AG08395 (cell line): ENCODE measurements at regions not wholly inside any gene's neighbourhood (a gene's known extent, or its start where the extent isn't known, plus 50 kb on each side); places are given as distances from the start of the nearest gene placed in this dataset.

ENCODE experiments used
- DNase-seq: peaks from one replicate; pipeline ENCODE4 v3.0.0; 2012; ENCODE audit warnings: mixed read lengths, low spot score

DNA sequence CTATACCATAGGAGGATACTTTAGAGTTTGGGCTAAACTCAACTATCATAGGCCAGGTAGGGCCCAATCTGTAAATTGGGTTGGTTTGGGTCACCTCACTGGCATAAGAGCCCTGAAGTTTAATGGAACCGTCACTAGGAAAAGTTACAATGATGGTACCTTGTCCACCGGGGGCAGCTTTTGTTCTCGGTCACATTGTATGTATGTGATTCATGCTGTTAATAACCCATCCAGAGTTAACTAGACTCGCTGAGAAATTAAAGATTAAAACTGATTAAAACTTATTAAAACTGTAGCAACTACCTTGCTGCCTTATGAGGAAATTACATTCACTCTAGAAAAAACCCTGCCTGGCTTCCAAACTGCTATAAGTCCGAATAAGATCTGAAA lies 145.0 kb upstream of the TMCO5A start:
- DNase-seq, result no peak

DNA sequence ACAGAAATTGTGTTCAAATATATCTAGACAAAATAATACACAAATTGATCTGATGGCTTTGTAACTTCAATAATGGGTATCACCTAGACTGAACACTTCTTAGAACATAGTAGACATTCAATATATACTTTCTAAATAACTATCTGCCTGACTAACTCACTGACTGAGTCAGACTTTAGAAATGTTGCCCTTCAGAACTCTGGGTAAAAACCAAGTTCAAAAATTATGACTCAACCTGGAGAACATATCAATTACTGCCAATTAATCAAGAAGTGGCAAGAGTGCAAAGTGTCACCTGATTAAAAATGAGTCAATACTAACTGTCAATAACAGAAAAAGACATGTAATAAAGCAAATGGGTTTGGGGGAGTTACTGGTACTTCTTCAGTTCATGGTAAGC lies 144.6 kb upstream of the TMCO5A start:
- peak; percentile 65 for DNase-seq

DNA sequence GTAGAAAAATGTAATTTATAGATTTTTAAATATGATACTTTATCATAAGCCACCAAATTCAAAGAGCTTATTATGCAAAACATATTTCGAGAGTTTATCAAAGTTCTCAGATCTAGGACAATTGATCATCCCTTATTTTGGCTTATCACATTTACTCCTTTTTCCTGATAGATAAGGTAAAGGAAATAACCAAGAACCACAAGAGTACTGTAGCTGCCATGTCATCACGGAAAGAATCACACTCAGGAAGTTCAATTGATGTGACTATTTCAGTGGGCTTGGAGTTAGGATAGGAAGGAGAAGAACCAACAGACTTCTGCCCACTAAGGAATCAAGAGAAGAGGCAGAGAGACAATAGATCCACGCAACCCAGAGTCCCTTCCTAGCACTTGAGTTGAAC lies 142.7 kb upstream of the TMCO5A start:
- no peak for DNase-seq

DNA sequence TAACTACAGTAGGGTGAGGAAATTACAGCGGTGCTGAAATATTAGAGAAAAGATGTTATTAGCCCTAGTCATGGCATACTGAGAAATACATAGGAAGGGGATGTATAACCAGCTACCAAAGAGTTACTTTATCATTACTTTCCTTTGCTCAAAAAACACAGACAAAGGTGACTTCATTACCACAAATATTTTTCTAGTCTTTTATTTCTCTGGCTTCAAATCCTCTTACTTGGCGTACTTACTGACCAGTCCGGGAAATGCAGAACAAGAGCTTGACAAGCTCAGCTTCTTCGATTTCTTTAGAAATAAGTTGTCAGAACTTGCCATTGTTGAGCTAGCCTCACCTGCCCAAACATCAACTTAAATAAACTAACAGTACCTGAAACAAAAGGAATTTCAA lies 142.1 kb upstream of the TMCO5A start:
- no peak for DNase-seq

DNA sequence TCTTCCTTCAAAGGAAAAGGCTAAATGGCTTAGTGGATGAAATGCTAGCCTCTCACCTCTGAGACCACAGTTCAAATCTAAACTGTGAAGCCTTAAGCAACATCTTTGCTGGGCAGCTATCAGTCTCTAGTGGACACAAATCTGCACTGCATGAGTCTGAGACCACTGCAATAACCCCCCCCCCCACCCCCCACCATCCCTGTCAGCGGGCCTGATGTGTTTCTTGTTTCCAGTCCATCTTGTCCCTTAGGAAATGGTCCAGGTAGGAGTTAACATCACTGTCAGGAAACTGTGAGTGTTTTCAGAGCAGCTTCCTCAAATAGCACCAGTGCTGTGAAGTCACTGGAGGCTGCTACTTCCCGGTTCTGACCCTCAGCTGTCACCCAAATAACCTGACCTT lies 140.6 kb upstream of the TMCO5A start:
- DNase-seq, result no peak

DNA sequence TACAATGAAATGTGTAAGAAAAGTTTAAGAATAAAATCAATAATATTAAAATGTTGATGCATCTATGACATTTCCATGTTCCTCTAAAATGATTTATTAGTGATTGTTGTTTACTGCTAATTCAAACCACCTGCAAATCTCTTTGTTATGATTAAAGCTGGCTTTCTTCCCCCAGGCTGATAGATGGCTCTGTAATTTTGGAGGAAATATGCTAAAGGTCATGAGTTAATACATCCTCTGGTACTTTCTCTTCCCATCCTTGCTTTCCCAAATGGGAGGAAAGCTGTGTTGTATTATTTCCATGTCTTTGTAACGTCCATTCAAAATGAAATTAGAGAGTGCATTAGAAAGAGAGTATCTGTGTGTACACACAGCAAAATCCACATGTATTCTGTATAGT lies 139.5 kb upstream of the TMCO5A start:
- DNase-seq, result no peak

DNA sequence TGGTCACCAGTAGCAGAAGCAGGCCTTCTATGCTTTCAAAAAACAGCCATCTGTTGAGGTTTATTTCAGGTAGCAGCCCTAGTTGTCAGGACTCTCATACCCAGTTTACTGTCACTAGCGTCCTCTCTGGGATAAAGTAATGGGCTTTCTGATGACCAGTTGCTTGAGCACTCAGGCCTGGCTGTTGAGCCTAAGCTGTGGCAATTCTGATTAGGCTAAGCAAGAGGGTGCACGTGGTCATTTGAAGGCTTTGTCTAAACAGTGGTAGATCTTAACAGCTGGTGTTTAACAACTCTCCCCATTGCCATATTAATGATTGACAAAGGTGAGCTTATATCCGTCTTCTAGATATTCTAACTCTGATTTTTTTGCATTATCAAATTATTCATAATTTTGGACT lies 132.9 kb upstream of the TMCO5A start:
- no peak for DNase-seq

DNA sequence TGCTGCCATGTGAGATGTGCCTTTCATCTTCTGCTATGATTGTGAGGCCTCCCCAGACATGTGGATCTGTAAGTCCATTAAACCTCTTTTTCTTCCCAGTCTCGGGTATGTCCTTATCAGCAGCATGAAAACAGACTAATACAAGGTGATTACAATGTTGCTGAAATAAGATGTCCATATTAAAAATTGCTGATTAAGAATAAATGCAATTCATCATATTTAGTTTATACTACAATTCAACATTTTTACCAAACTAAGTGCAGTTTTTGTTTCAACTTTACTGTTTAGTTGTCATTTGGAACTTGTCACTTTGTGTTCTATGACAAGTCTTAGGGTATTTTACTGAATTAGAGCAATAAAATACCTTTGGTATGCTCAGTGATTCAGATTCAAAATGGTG lies 127.6 kb upstream of the TMCO5A start:
- DNase-seq, result no peak

DNA sequence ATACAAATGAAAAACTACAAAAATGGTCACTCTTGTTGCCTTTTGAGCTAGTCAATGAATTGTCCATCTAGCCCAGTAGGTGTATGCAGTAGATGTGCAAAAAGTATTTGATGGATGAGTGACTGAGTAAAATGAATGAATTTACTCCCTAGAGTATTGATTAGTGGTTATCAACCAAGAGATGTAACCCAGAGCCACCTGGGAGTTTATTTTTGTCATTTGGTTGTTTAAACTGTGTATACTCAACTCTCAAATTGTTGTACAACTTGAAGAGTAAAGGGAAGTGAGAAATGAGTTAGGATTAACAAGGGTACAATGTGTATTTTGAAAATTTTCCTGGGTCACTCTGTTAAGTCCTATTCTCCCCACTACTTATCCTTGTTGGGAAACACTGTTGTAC lies 124.1 kb upstream of the TMCO5A start:
- no peak for DNase-seq

DNA sequence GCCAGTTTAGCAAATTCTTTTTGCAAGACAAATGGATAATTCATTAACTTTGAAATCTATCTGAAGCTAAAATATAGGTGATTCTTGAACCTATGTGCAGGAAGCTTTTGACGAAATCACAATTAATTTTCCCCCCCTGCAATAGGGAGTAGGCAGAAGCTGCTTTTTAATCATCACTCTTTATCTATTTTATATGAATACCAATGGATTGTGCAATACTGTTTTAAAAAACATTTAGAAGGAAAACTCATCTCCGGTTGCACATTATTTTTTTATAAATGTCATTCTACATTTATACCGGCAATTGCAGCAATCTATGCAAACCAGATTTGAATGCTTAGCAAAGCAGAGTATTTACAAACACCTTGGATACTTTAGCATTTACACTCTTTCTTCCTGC lies 121.1 kb upstream of the TMCO5A start:
- DNase-seq, result no peak

DNA sequence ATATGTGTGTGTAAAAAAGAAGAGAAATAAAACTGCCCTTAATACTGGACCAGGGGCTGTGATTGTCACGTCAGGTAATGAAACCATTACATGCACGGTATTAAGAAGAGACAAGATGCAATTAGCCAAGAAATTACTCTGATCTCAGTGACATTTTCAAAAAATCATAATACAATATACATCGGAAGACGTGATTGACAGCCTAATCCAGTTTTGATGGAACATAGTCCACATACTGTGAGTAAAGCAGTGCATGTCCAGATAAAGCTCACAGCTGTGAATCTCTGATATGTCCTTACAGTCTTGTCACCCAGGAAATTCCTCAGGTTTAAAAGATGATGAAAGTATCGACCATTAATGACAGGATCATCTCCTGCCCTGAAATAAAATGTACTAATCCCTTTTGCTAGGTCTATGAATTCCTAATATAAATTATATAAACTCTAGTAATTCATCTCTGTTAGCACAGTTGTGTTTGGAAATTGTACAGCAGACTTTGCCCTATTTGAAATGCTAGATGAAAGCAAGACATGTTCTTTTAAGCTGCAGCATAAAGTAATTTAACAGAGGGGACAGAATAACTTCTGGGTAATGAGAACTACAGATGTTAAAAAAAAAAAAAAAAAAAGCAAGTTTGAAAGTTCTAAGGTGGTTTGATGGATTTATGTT lies 119.5 kb upstream of the TMCO5A start:
- DNase-seq, result no peak

DNA sequence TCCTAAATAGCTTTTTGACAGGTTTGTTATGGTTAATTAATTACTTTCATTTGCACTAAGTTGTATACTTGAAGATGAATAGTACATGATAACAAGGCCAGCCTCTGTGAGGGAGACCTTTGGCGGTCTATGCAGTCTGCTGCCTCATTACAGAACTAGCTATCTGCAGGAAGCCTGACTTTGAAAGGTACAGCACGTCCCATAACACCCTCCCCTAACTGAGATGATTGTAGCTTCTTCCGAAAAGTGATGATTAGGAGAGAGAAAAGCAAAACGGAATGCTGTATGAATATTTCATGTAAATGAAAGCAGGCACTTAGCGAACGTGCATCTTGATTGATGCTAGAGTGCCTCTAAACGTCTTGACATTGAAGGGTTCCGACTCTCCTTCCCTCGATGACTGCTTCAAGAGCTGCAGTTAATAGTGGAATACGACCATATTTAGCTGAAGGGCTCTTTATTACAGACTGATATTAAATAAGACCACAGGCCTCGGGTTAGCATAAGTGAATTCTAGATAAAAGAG lies 116.2 kb upstream of the TMCO5A start:
- DNase-seq, result no peak

DNA sequence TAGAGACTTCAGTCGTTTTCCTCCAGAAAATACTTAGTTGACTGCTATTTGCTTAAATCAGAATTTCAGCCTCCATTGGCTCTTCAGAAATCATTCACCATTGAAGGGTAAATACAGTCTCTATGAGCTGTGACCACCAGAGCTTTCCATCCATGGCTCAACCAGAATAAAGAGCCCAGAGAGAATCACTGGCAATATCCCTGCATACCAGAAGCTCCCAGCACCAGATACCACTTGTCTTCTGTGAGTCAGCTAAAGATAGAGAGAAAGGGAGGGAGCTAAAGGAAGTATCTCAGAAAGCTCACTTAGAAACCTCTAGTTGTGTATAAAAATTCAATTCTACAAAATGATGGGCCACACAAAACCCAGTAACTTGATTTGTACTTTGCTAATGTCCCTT lies 115.2 kb upstream of the TMCO5A start:
- DNase-seq, result peak; percentile 43

DNA sequence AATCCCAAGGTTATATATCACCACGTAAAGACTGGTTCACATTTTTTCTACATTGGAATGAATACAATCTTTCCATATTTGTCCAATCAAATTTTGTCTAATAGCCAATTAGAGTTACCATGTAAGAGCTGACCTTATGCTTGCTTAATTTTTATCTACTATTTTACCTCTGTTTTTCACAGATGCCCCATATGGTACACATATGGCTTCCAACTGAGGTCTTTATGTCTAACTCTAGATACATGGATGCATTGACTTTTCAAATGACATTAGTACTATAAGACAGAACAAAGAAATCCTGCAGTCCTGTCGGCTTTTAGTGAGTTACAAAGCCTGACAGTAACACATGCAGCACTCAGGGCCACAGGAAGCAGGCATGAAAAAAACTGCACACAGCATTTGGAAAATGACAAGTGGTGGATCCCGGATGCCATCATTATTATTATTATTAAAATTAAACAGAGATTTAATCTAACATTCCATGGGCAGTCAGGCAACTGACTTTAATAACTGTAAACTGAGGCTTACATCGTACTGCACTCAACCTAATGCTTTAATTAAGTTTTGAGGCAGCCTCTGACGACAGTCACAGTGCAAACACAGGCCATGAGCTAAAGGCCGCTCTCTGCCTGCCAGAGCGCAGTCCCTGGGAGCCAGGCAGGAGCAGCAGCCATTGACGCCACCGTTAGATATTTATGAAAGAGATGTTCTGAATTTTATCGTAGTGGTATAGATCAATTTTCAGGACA lies 113.9 kb upstream of the TMCO5A start:
- DNase-seq, result no peak

DNA sequence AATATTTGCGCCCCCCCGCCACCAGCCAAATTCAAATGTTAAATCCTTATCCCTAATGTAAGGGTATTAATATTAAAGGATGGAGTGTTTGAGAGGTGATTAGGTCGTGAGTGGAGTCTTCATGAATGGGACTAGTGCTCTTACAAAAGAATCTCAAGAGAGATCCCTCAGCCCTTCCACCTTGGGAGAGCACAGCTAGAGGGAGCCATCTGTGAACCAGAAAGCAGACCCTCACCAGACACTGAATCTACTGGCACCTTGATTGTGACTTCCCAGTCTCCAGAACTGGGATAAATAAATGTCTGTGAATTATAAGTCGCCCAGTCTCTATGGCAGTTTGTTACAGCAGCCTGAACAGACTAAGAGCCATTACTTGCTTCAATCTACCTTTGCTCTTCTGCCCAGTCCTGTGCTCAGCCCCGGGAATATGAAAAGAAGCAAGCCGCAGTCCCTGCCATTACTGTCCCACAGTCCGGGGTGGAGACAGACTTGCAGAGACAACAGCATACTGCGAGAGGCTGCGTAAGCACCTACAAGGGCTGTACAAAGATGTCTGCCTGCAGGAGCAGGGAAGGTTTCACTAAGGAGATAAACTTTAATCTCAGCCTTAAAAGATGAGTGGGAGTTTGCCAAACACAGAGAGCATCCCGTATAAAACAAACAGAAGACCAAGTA lies 110.7 kb upstream of the TMCO5A start:
- no peak for DNase-seq

DNA sequence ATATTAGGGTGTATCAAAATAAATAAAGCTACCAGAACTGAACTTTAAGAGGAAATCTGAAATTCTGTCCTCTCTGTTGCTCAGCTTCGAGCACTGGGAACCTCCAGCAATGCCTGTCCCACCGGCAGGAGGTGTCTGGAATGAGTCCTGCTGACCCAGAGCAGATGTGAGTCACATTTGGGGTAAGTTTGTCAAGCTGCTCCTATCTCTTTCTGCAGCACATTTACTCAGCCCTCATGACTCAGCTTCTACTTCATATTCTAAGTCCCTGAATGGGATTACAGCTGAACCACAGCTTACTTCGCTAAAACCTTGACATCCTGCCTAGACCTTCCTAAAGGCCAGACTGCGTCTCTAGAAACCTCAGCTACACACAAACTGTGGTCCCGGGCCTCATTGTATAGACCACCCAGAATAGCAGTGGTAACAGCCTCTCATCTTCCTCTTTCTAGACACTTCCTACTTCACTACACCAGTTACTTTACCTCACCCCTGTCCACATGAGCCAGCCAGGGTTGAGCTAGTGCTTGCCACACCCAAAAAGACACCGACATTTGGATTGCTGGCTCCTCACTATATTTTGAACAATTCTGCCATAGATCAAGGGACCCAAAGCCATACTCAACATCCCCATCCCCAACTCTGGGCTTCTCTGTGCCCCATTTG lies 109.6 kb upstream of the TMCO5A start:
- DNase-seq, result peak; percentile 94

DNA sequence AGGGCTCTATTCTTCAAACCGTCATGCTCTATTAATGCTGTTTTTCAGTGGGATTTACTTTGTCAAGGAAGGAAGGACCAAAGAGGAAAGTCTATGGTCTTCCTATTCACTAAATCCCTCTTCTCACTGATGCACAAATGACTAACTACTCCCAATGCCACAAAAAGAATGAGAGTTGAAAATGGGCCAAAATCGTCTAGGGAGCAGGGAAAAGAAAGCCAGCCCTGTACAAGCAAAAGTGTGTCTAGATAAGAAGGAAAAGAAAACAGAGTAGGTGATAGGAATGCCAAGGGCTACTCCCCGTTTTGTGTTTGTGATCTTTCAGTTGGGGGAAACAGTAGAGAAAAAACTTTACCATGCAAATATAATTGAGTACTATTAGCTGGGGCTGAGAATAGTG lies 97.2 kb upstream of the TMCO5A start:
- peak; percentile 7 for DNase-seq

DNA sequence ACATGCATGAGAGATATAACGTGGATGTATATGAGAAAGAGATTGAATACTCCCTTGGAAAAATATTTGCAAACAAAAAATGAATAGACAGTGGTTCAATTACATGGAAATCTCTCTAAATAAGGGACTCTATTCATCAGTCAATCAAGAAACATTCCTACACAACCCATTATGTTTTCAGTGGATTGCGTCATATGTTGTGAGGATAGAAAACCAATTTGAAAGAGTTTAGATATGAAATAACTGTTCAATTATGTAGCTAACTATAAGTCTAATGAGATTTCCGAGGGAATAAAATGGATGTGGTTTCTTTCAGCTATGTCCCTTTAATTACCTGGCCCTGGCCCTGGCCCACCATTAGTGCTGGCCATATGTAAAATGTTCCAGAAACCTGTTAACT lies 86.7 kb upstream of the TMCO5A start:
- DNase-seq, result no peak

DNA sequence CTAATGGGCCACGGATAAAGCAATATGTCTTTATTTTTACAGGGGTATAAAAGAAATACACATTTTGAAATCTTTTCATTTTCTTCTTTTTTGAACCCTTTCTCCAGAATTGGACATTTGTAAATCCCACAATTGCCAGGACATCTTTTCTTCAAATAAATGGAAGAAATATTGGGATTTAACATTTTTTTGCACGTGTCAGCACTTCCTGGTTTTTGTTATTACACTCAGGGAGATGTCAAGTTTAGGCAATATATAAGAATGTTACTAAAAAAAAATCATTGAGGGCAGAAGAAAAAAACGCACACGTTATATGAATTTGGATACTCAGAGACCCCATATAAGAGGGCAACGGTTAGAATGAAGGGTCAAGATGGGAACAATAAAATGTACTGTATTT lies 78.3 kb upstream of the TMCO5A start:
- no peak for DNase-seq

DNA sequence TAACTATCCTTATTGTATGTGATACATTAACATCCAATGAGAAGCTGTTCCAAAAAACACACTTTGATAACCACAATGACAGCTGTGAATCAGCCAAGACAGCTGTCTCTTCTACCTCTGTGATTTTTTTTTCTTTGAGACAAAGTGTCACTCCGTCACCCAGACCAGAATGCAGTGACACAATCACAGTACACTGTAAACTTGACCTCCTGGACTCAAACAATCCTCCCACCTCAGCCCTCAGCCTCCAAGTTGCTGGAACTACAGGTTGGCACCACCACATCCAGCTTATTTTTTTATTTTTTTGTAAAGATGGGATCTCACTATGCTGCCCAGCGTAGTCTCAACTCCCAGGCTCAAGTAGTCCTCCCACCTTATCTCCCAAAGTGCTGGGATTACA lies 73.5 kb upstream of the TMCO5A start:
- DNase-seq, result no peak

DNA sequence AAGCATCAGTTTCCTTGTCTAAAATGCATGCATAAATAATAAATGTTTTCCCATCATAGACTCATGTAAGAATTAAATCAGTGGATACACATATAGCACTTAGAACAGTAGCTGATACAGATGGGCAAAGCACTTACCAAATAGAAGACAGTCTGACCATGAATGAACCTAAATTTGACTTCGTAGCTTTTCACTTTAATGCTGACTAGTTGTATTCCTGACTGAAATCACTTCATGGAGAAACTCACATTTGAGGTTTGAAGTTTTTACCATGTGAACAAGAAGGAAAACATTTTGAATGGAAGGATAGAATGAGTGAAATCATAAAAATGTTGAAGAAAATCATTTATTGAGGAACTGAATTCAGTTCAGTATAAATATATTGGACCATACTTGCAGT lies 68.8 kb upstream of the TMCO5A start:
- DNase-seq, result no peak

DNA sequence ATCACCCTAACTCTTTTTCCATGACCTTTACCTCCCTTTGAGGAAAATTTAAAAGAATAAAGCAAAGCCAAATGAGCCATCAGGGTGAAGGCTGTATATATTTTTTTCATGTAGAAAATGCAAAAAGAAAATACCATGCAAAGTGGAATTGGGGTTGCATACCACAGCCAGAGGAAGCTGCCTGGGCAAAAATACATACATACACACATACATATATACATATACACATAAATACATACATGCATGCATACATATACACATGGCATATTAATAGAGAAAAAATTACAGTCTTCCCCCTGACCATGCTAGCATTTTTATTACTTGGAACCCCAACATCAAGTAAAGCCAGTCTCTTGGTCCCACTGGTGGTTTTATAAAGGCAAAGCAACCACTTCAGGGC lies 63.7 kb upstream of the TMCO5A start:
- DNase-seq, result no peak

DNA sequence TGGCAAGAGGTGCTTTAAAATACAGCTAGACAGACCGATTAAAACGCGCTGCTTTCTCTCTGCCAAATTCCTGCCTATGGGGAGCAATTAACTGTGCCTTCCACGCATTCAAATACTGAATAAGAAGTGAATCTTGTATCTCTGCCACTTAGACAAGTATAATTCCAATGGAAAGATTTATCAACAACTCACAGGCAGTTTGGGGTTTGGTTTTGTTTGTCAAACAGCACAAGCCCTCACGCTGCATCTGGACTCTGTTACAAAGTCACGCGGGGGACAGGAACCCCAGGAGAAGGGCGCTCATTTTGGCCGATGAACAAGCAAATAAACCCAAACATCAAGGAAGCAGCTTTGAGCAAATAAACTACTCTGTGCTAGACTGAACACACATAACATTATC lies 61.8 kb upstream of the TMCO5A start:
- peak; percentile 7 for DNase-seq
